GM12878 (cell line): ENCODE measurements at regions not wholly inside any gene's neighbourhood (a gene's known extent, or its start where the extent isn't known, plus 50 kb on each side); places are given as distances from the start of the nearest gene placed in this dataset.

Source experiments
- ATAC-seq: fragments of 200-7000 bp; cut with Tn5 transposase; 3 replicates; pipeline ENCODE4 v1.9.1; 2020; ENCODE audit warnings: mild to moderate bottlenecking, moderate library complexity
- BruUV-seq: library from RNA; stranded (reverse); fragments of 400-500 nt; replicated peaks from 2 replicates; lab custom pipeline; 2021; lab: Mats Ljungman, UMichigan
- CTCF ChIA-PET: fragments of 300-600 bp; sonication (Branson Sonifier 250); formaldehyde crosslinking; extraction: SDS; loops from one replicate; lab custom pipeline; 2021; ENCODE audit warnings: inconsistent platforms; lab: Yijun Ruan, JAX
- POLR2A ChIA-PET: fragments of 350-600 bp; formaldehyde crosslinking; extraction: SDS; loops from one replicate; lab custom pipeline; 2021; ENCODE audit warnings: inconsistent platforms; lab: Charles Lee
- RAD21 ChIA-PET: fragments of 300-600 bp; sonication (Branson Sonifier 250); formaldehyde crosslinking; loops from one replicate; lab custom pipeline; 2023; ENCODE audit warnings: antibody characterized with exemption; ENCODE audit not compliant: unreplicated experiment; lab: Charles Lee
- SMC1A ChIA-PET: fragments of 300-600 bp; sonication (Branson Sonifier 250); formaldehyde crosslinking; loops from one replicate; lab custom pipeline; 2023; ENCODE audit not compliant: unreplicated experiment, uncharacterized antibody; lab: Charles Lee
- DNase-seq: peaks from one replicate; pipeline ENCODE4 v3.0.0-alpha.2; 2011; ENCODE audit warnings: low read depth, low spot score
- FAIRE-seq: peaks from 3 replicates; lab custom pipeline; 2011; peaks lifted over from hg19 to GRCh38; lab: Jason Lieb, UNC
- H2AFZ ChIP-seq: 2 replicates; pipeline ENCODE4 v1.6.0; 2011; ENCODE audit warnings: low read depth, low read length, control low read depth; ENCODE audit not compliant: control insufficient read depth
- H3K27ac ChIP-seq: 2 replicates; pipeline ENCODE4 v1.5.1; 2011; ENCODE audit warnings: control low read depth; ENCODE audit not compliant: control insufficient read depth, insufficient read depth
- H3K27me3 ChIP-seq, 2 experiments: replicated peaks in 1 of 2; 2 replicates each; pipeline versions ENCODE4 v1.6.0 to v1.6.1; 2011; ENCODE audit warnings: low read length in 1 of 2; ENCODE audit not compliant: control insufficient read depth in 2 of 2, insufficient read depth in 2 of 2
- H3K36me3 ChIP-seq, 2 experiments: 2 replicates each; pipeline ENCODE4 v1.5.1; 2011; ENCODE audit warnings: low read length in 1 of 2; ENCODE audit not compliant: control insufficient read depth in 2 of 2, insufficient read depth in 2 of 2
- H3K4me1 ChIP-seq: 2 replicates; pipeline ENCODE4 v1.6.1; 2011; ENCODE audit warnings: mild to moderate bottlenecking, low read length, moderate library complexity, mixed read lengths; ENCODE audit not compliant: control insufficient read depth, insufficient read depth
- H3K4me2 ChIP-seq: 2 replicates; pipeline ENCODE4 v1.6.0; 2011; ENCODE audit warnings: control low read depth; ENCODE audit not compliant: control insufficient read depth, insufficient read depth
- H3K4me3 ChIP-seq: fragments of 200-600 bp; sonication (generic); 2 replicates; pipeline ENCODE4 v1.5.1; 2016
- H3K79me2 ChIP-seq: 2 replicates; pipeline ENCODE4 v1.6.0; 2011; ENCODE audit warnings: low read length; ENCODE audit not compliant: control insufficient read depth, insufficient read depth
- H3K9ac ChIP-seq: 2 replicates; pipeline ENCODE4 v1.8.0; 2011; ENCODE audit warnings: low read length, control low read depth, mixed read lengths; ENCODE audit not compliant: control insufficient read depth, insufficient read depth
- H3K9me3 ChIP-seq: replicated peaks from 3 replicates; pipeline ENCODE4 v1.5.1; 2011; ENCODE audit warnings: mild to moderate bottlenecking, low read length; ENCODE audit not compliant: control insufficient read depth, insufficient read depth
- H4K20me1 ChIP-seq: 2 replicates; pipeline ENCODE4 v1.6.0; 2011; ENCODE audit not compliant: control insufficient read depth, insufficient read depth
- HDAC6 ChIP-seq: fragments of 200-600 bp; sonication (generic); IDR thresholded peaks from one replicate; pipeline ENCODE4 v1.8.0; 2017; ENCODE audit warnings: antibody characterized with exemption; ENCODE audit not compliant: unreplicated experiment
- IKZF1 ChIP-seq: fragments of 450-650 bp; conservative IDR thresholded peaks from 2 replicates; pipeline ENCODE4 v1.6.1; 2017; ENCODE audit warnings: antibody characterized with exemption, mild to moderate bottlenecking
- MEF2B ChIP-seq: fragments of 450-650 bp; IDR thresholded peaks from 2 replicates; pipeline ENCODE4 v1.6.1; 2018; ENCODE audit warnings: mild to moderate bottlenecking, moderate library complexity; ENCODE audit not compliant: partially characterized antibody, poor library complexity, severe bottlenecking
- MTA3 ChIP-seq: IDR thresholded peaks from 2 replicates; pipeline ENCODE4 v1.6.1; 2012; ENCODE audit warnings: low read length, inconsistent platforms, borderline replicate concordance
- NKRF ChIP-seq: fragments of 450-650 bp; conservative IDR thresholded peaks from 2 replicates; pipeline ENCODE4 v1.6.1; 2017; ENCODE audit warnings: mild to moderate bottlenecking, moderate library complexity
- PAX8 ChIP-seq: fragments of 450-650 bp; IDR thresholded peaks from 2 replicates; pipeline ENCODE4 v1.6.1; 2017; ENCODE audit warnings: mild to moderate bottlenecking, moderate library complexity
- SIN3A ChIP-seq: IDR thresholded peaks from 2 replicates; pipeline ENCODE4 v1.6.1; 2012; ENCODE audit warnings: low read depth, low read length, improper control_type of control experiment
- SP1 ChIP-seq: IDR thresholded peaks from one replicate; pipeline ENCODE4 v1.6.1; 2011; ENCODE audit warnings: low read depth, low read length
- SRF ChIP-seq, 2 experiments: IDR thresholded peaks; 2 replicates each; pipeline ENCODE4 v1.6.1; 2011; ENCODE audit warnings: low read depth in 2 of 2, low read length in 2 of 2, mild to moderate bottlenecking in 1 of 2, moderate library complexity in 1 of 2
- ZNF384 ChIP-seq: IDR thresholded peaks from 2 replicates; pipeline ENCODE4 v1.6.1; 2012; ENCODE audit warnings: low read depth, mild to moderate bottlenecking, low read length, improper control_type of control experiment, borderline replicate concordance
- ZNF592 ChIP-seq: fragments of 450-650 bp; IDR thresholded peaks from 2 replicates; pipeline ENCODE4 v1.6.1; 2017; ENCODE audit warnings: mild to moderate bottlenecking, moderate library complexity
- WGBS: methylation state at CpG from one replicate; pipeline ENCODE4 v1.1.6; 2016; ENCODE audit warnings: low lambda C conversion rate; ENCODE audit not compliant: insufficient replicate concordance, insufficient coverage; ENCODE audit errors: missing lambda C conversion rate; 5-methylcytosine and 5-hydroxymethylcytosine counted together
- in situ Hi-C: fragments of 300-500 bp; cut with MboI; formaldehyde crosslinking; loops from 9 replicates; pipeline ENCODE4 v1.14.3; 2018; ENCODE audit warnings: mixed read lengths
- intact Hi-C: fragments of 100-400 bp; cut with micrococcal nuclease; formaldehyde crosslinking; loops from one replicate; pipeline ENCODE4 v1.14.2; 2022; ENCODE audit not compliant: unreplicated experiment
- TF ChIP-seq, protein P1 (sequence below): fragments of 450-650 bp; IDR thresholded peaks from 2 replicates; pipeline ENCODE4 v1.6.1; 2016; ENCODE audit warnings: mild to moderate bottlenecking
- TF ChIP-seq, protein P2 (sequence below): fragments of 450-650 bp; IDR thresholded peaks from 2 replicates; pipeline ENCODE4 v1.6.1; 2014; ENCODE audit warnings: mild to moderate bottlenecking
- TF ChIP-seq, protein P3 (sequence below): fragments of 450-650 bp; IDR thresholded peaks from 2 replicates; pipeline ENCODE4 v1.6.1; 2018; ENCODE audit warnings: borderline replicate concordance, mild to moderate bottlenecking; ENCODE audit not compliant: partially characterized antibody

DNA sequence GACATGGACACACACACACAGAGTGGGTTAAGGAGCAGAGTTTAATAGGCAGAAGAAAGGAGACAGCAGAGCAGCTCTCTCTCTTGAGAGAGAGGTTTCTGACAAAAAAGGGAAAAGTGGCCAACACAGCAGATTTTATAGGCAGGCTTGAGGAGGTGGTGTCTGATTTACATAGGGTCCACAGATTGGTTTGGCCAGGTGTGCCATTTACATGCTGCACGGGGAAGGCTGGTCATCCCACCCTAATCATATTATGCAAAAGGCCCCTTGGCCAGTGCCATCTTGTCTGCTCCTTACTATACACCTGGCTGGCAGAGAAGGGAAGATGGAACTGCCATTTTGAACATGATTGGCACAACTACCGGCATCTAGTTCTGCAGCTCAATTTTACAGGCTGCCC, 240.8 kb downstream of the NPR3 start:
- in situ Hi-C loops (no loop called here), intact Hi-C loops (no loop called here)
- Histone ChIP-seq H4K20me1 (no peaks in the 10 kb centered on the region), H3K9ac (no peak overlapping the region), H3K79me2 (no peaks in the 10 kb centered on the region), H3K4me3 (no peak overlapping the region), H2AFZ (no peak overlapping the region), H3K4me2 (no peak overlapping the region), H3K9me3 (no peaks in the 10 kb centered on the region), H3K4me1 (no peaks in the 10 kb centered on the region), H3K27me3 (no peaks in the 10 kb centered on the region), H3K27ac (no peak overlapping the region), H3K36me3 (no peaks in the 10 kb centered on the region)
- 23% methylated on average over 2 of the region's 2 CpGs for WGBS
- ATAC-seq = no peak
- BruUV-seq = no TSS peak
- DNase-seq = no peak
- POLR2A ChIA-PET = no interaction called here
- CTCF ChIA-PET = no interaction called here
- no peak for FAIRE-seq
- RAD21 ChIA-PET = no interaction called here
- SMC1A ChIA-PET = no interaction called here
- TF ChIP-seq IKZF1 (no peak), MTA3 (no peak), ZNF384 (no peak), ZNF592 (no peak), SRF (IDR thresholded peaks at IDR 0.05; ENCODE audit: low read depth in 2 of 2, low read length in 2 of 2) (no peak), PAX8 (no peak), SP1 (no peak), MEF2B (no peak), HDAC6 (no peak), NKRF (no peak), SIN3A (no peak)
- TF ChIP-seq, protein P1, sequence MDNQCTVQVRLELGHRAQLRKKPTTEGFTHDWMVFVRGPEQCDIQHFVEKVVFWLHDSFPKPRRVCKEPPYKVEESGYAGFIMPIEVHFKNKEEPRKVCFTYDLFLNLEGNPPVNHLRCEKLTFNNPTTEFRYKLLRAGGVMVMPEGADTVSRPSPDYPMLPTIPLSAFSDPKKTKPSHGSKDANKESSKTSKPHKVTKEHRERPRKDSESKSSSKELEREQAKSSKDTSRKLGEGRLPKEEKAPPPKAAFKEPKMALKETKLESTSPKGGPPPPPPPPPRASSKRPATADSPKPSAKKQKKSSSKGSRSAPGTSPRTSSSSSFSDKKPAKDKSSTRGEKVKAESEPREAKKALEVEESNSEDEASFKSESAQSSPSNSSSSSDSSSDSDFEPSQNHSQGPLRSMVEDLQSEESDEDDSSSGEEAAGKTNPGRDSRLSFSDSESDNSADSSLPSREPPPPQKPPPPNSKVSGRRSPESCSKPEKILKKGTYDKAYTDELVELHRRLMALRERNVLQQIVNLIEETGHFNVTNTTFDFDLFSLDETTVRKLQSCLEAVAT = no peak
- TF ChIP-seq, protein P2, sequence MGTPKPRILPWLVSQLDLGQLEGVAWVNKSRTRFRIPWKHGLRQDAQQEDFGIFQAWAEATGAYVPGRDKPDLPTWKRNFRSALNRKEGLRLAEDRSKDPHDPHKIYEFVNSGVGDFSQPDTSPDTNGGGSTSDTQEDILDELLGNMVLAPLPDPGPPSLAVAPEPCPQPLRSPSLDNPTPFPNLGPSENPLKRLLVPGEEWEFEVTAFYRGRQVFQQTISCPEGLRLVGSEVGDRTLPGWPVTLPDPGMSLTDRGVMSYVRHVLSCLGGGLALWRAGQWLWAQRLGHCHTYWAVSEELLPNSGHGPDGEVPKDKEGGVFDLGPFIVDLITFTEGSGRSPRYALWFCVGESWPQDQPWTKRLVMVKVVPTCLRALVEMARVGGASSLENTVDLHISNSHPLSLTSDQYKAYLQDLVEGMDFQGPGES = no peak
- TF ChIP-seq, protein P3, sequence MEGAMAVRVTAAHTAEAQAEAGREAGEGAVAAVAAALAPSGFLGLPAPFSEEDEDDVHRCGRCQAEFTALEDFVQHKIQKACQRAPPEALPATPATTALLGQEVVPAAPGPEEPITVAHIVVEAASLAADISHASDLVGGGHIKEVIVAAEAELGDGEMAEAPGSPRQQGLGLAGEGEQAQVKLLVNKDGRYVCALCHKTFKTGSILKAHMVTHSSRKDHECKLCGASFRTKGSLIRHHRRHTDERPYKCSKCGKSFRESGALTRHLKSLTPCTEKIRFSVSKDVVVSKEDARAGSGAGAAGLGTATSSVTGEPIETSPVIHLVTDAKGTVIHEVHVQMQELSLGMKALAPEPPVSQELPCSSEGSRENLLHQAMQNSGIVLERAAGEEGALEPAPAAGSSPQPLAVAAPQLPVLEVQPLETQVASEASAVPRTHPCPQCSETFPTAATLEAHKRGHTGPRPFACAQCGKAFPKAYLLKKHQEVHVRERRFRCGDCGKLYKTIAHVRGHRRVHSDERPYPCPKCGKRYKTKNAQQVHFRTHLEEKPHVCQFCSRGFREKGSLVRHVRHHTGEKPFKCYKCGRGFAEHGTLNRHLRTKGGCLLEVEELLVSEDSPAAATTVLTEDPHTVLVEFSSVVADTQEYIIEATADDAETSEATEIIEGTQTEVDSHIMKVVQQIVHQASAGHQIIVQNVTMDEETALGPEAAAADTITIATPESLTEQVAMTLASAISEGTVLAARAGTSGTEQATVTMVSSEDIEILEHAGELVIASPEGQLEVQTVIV = no peak
